ENCODE measurements at regions not wholly inside any gene's neighbourhood (a gene's known extent, or its start where the extent isn't known, plus 50 kb on each side); places are given as distances from the start of the nearest gene placed in this dataset.

- BruUV-seq (replicated peaks): no TSS peak
- no peaks in the 10 kb centered on the region for H3K27me3 ChIP-seq (replicated peaks; ENCODE audit: insufficient read depth, low read depth, low read length, poor library complexity)
- ChIA-PET CTCF (no interaction called here), POLR2A (ENCODE audit: low non-redundant PET) (no interaction called here)
- H3K4me1 ChIP-seq (ENCODE audit: insufficient read depth, low read length, poor library complexity, severe bottlenecking): no peaks in the 10 kb centered on the region
- intact Hi-C loops (cut with micrococcal nuclease; ENCODE audit: unreplicated experiment): no loop called here
- TF ChIP-seq CTCF (conservative IDR thresholded peaks at IDR 0.05; ENCODE audit: low read depth, low read length) (no peak), EZH2 (IDR thresholded peaks at IDR 0.05; ENCODE audit: borderline replicate concordance, low read depth, low read length, poor library complexity, severe bottlenecking) (no peak)
- no peaks in the 10 kb centered on the region for H3K36me3 ChIP-seq (ENCODE audit: insufficient read depth, low read length, poor library complexity, severe bottlenecking)
- H3K27ac ChIP-seq (ENCODE audit: low read depth, low read length, poor library complexity, severe bottlenecking): no peak overlapping the region
- DNase-seq (ENCODE audit: low spot score): no peak
- no peaks in the 10 kb centered on the region for H3K9me3 ChIP-seq (ENCODE audit: low read depth, low read length, poor library complexity, severe bottlenecking)
- H3K4me3 ChIP-seq (ENCODE audit: low read depth, low read length, poor library complexity, severe bottlenecking): no peak overlapping the region
Measured at GRCh38 chr6:100258752-100259151, 206.0 kb downstream of the SIM1 start.

DNA sequence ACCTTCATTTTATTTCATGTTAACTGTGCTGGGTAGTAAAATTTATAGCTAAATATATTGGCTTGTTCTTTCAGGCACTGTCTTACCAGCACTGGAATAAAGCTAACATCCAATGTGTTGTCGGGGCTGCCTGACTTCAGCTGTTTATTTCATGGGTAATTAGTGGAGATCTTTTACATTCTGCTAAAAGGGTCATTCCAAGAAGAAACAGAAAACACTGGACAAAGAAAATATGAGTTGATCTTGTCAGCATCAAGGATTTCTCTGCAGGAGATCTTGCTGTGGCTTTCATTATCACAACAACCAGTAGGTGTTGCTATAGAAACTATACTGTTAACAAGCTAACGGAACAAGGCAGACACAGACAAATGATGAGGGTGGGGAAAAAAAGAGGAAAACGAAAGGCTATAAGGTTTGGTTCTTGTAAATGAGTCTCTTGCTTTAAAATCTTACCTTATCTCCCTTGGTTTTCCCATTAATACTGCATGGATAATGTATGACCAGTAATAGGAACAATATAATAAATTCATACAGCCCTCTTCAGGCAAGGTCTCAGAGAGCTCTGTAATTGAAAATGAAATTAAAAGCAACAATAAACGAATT lies 206.8 kb downstream of the SIM1 start:
- no peaks in the 10 kb centered on the region for H3K27me3 ChIP-seq (replicated peaks; ENCODE audit: insufficient read depth, low read depth, low read length, poor library complexity)
- no peaks in the 10 kb centered on the region for H3K36me3 ChIP-seq (ENCODE audit: insufficient read depth, low read length, poor library complexity, severe bottlenecking)
- DNase-seq (ENCODE audit: low spot score): peak; percentile 52
- no peaks in the 10 kb centered on the region for H3K9me3 ChIP-seq (ENCODE audit: low read depth, low read length, poor library complexity, severe bottlenecking)
- H3K4me1 ChIP-seq (ENCODE audit: insufficient read depth, low read length, poor library complexity, severe bottlenecking): no peaks in the 10 kb centered on the region
- no peak overlapping the region for H3K4me3 ChIP-seq (ENCODE audit: low read depth, low read length, poor library complexity, severe bottlenecking)
- CTCF ChIA-PET: interaction anchor here (1.0 kb wide), 1 partner anchor 207 kb away, joined by 3 read pairs; the partner anchor contains the start of gene SIM1
- BruUV-seq (replicated peaks): no TSS peak
- POLR2A ChIA-PET (ENCODE audit: low non-redundant PET): interaction anchor here (0.6 kb wide), 1 partner anchor 55 kb away, joined by 3 read pairs; no protein-coding TSS in a partner anchor
- peak; percentile 40 for TF ChIP-seq CTCF (conservative IDR thresholded peaks at IDR 0.05; ENCODE audit: low read depth, low read length)
- TF ChIP-seq EZH2 (IDR thresholded peaks at IDR 0.05; ENCODE audit: borderline replicate concordance, low read depth, low read length, poor library complexity, severe bottlenecking): no peak
- H3K27ac ChIP-seq (ENCODE audit: low read depth, low read length, poor library complexity, severe bottlenecking): no peak overlapping the region
- intact Hi-C loops (cut with micrococcal nuclease; ENCODE audit: unreplicated experiment): no loop called here

GRCh38 chr6:100255701-100256100 lies 209.0 kb downstream of the SIM1 start:
- POLR2A ChIA-PET (ENCODE audit: low non-redundant PET): no interaction called here
- Histone ChIP-seq H3K27me3 (replicated peaks; ENCODE audit: insufficient read depth, low read depth, low read length, poor library complexity) (no peaks in the 10 kb centered on the region), H3K4me1 (ENCODE audit: insufficient read depth, low read length, poor library complexity, severe bottlenecking) (no peaks in the 10 kb centered on the region), H3K27ac (ENCODE audit: low read depth, low read length, poor library complexity, severe bottlenecking) (no peak overlapping the region), H3K4me3 (ENCODE audit: low read depth, low read length, poor library complexity, severe bottlenecking) (no peak overlapping the region), H3K36me3 (ENCODE audit: insufficient read depth, low read length, poor library complexity, severe bottlenecking) (no peaks in the 10 kb centered on the region), H3K9me3 (ENCODE audit: low read depth, low read length, poor library complexity, severe bottlenecking) (no peaks in the 10 kb centered on the region)
- CTCF ChIA-PET: no interaction called here
- intact Hi-C loops (cut with micrococcal nuclease; ENCODE audit: unreplicated experiment): no loop called here
- TF ChIP-seq CTCF (conservative IDR thresholded peaks at IDR 0.05; ENCODE audit: low read depth, low read length): no peak
- no peak for TF ChIP-seq EZH2 (IDR thresholded peaks at IDR 0.05; ENCODE audit: borderline replicate concordance, low read depth, low read length, poor library complexity, severe bottlenecking)
- DNase-seq (ENCODE audit: low spot score): no peak
- no TSS peak for BruUV-seq (replicated peaks)

Data from A673 (cell line).